Uterus (tissue), 2 donors: ENCODE measurements at regions not wholly inside any gene's neighbourhood (a gene's known extent, or its start where the extent isn't known, plus 50 kb on each side); places are given as distances from the start of the nearest gene placed in this dataset.

ENCODE experiments used
- CTCF ChIP-seq, 4 experiments: fragments of 200-600 bp in 2 of 4; fragments of 450-650 bp in 2 of 4; sonication (generic) in 2 of 4; IDR thresholded peaks; one replicate each; pipeline ENCODE4 v1.5.1; 2016 to 2019; ENCODE audit warnings: antibody characterized with exemption in 4 of 4, mild to moderate bottlenecking in 2 of 4, moderate library complexity in 1 of 4
- POLR2A ChIP-seq, 2 donors: fragments of 450-650 bp; IDR thresholded peaks; one replicate each; pipeline ENCODE4 v1.6.1; 2016; ENCODE audit warnings: antibody characterized with exemption in 2 of 2, mild to moderate bottlenecking in 1 of 2, moderate library complexity in 1 of 2

- TF ChIP-seq CTCF (IDR thresholded peaks at IDR 0.05) (no peak), POLR2A (IDR thresholded peaks at IDR 0.05) (no peak)
Measured at GRCh38 chr6:14894105-14894504, 351.8 kb upstream of the JARID2 start.
